ENCODE measurements at regions not wholly inside any gene's neighbourhood (a gene's known extent, or its start where the extent isn't known, plus 50 kb on each side); places are given as distances from the start of the nearest gene placed in this dataset.

DNA sequence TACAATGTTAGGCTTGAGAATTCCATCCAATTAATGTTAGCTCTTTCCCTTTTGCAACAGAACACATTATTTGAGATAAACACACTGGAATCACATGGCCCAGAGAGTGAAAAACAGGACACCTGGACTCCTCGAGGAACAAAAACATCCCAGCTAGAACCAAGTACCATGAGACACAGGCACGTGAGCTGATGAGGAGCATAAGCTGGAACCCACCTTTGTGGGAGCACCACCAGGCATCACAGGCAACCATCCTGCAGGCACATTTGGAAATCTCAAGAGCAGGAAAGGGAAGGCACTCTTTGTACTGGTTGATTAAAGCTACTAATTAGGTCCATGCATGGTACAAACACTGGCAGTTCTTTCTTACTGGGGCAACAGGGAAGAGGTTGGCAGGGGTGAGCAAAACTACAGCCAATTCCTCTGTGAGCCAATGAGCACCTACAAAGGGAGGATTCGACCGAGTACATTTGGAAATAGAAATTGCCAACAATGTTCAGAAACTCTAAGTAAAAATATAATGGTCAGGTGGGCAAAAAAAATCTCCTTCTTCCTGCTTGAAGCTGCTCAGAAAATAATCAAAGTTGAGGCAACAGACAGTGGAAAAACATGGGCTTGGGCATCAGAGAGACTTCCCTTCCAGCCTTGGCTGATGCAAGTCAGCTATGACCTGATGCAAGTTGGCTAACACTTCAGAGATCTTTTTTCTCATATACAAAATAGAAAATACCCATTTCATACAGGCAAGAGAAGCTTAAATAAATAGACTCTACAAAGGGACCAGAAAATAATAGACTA, 216.7 kb downstream of the NUAK1 start:
- TF ChIP-seq, protein P1, sequence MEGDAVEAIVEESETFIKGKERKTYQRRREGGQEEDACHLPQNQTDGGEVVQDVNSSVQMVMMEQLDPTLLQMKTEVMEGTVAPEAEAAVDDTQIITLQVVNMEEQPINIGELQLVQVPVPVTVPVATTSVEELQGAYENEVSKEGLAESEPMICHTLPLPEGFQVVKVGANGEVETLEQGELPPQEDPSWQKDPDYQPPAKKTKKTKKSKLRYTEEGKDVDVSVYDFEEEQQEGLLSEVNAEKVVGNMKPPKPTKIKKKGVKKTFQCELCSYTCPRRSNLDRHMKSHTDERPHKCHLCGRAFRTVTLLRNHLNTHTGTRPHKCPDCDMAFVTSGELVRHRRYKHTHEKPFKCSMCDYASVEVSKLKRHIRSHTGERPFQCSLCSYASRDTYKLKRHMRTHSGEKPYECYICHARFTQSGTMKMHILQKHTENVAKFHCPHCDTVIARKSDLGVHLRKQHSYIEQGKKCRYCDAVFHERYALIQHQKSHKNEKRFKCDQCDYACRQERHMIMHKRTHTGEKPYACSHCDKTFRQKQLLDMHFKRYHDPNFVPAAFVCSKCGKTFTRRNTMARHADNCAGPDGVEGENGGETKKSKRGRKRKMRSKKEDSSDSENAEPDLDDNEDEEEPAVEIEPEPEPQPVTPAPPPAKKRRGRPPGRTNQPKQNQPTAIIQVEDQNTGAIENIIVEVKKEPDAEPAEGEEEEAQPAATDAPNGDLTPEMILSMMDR (IDR thresholded peaks at IDR 0.05 in 2 of 3, conservative IDR thresholded peaks at IDR 0.05 in 1 of 3; ENCODE audit: borderline replicate concordance in 1 of 3, insufficient read depth in 1 of 3, low read depth in 2 of 3, low read length in 2 of 3): no peak
- no peak for TF ChIP-seq EGR1 (IDR thresholded peaks at IDR 0.05; ENCODE audit: low read depth)
- no peak for TF ChIP-seq EZH2 (IDR thresholded peaks at IDR 0.05)
